ENCODE measurements at regions not wholly inside any gene's neighbourhood (a gene's known extent, or its start where the extent isn't known, plus 50 kb on each side); places are given as distances from the start of the nearest gene placed in this dataset.

GRCh38 chr14:98189062-98189461 is 1082.9 kb downstream of the BCL11B start:
- no peak for TF ChIP-seq CTCF (conservative IDR thresholded peaks at IDR 0.05; ENCODE audit: low read depth, low read length)
- TF ChIP-seq RAD21 (IDR thresholded peaks at IDR 0.05; ENCODE audit: low read length) = no peak
- TF ChIP-seq, protein P1, sequence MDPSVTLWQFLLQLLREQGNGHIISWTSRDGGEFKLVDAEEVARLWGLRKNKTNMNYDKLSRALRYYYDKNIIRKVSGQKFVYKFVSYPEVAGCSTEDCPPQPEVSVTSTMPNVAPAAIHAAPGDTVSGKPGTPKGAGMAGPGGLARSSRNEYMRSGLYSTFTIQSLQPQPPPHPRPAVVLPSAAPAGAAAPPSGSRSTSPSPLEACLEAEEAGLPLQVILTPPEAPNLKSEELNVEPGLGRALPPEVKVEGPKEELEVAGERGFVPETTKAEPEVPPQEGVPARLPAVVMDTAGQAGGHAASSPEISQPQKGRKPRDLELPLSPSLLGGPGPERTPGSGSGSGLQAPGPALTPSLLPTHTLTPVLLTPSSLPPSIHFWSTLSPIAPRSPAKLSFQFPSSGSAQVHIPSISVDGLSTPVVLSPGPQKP (IDR thresholded peaks at IDR 0.05; ENCODE audit: borderline replicate concordance, low read depth, low read length) = no peak
- TF ChIP-seq RFX5 (IDR thresholded peaks at IDR 0.05; ENCODE audit: low read depth, low read length) = no peak
- TF ChIP-seq USF2 (IDR thresholded peaks at IDR 0.05; ENCODE audit: low read depth, low read length) = no peak
- no peak for TF ChIP-seq POLR2A (IDR thresholded peaks at IDR 0.05; ENCODE audit: low read depth, low read length)
- no peak for TF ChIP-seq MXI1 (IDR thresholded peaks at IDR 0.05; ENCODE audit: borderline replicate concordance, low read depth, low read length)
- no peak for TF ChIP-seq BHLHE40 (IDR thresholded peaks at IDR 0.05; ENCODE audit: low read depth, low read length)
- TF ChIP-seq CEBPB (IDR thresholded peaks at IDR 0.05; ENCODE audit: low read depth, low read length) = no peak
- TF ChIP-seq NFE2L2 (IDR thresholded peaks at IDR 0.05; ENCODE audit: low read depth, low read length) = no peak
- no peak for TF ChIP-seq MAZ (IDR thresholded peaks at IDR 0.05; ENCODE audit: borderline replicate concordance, low read depth, low read length)
- TF ChIP-seq FOS (IDR thresholded peaks at IDR 0.05; ENCODE audit: low read depth, low read length) = no peak

All from IMR-90 (cell line).